CD14-positive monocyte (primary cell): ENCODE measurements at regions not wholly inside any gene's neighbourhood (a gene's known extent, or its start where the extent isn't known, plus 50 kb on each side); places are given as distances from the start of the nearest gene placed in this dataset.

ENCODE experiments used
- DNase-seq, 3 donors: peaks; one replicate each; pipeline ENCODE4 v3.0.0-alpha.2; 2011 to 2022
- H2AFZ ChIP-seq: 2 replicates; pipeline ENCODE4 v1.6.0; 2012; ENCODE audit warnings: mild to moderate bottlenecking, low read depth, low read length, inconsistent platforms; ENCODE audit not compliant: insufficient read depth, poor library complexity, severe bottlenecking
- H3K27ac ChIP-seq, 2 donors: 1 replicate in 1 of 2; 2 replicates in 1 of 2; pipeline ENCODE4 v1.5.1; 2012 to 2013; ENCODE audit warnings: low read length in 2 of 2, control low read depth in 1 of 2, inconsistent platforms in 1 of 2, low read depth in 1 of 2, mild to moderate bottlenecking in 1 of 2
- H3K27me3 ChIP-seq, 2 donors: one replicate each; pipeline versions ENCODE4 v1.6.0 to v1.6.1; 2011 to 2013; ENCODE audit warnings: low read length in 2 of 2; ENCODE audit not compliant: control insufficient read depth in 2 of 2, insufficient read depth in 2 of 2
- H3K36me3 ChIP-seq, 2 donors: replicated peaks in 1 of 2; 1 replicate in 1 of 2; 2 replicates in 1 of 2; pipeline versions ENCODE4 v1.5.1 to v1.6.1; 2012 to 2013; ENCODE audit warnings: low read length in 2 of 2, control low read depth in 1 of 2, inconsistent platforms in 1 of 2, mild to moderate bottlenecking in 1 of 2; ENCODE audit not compliant: insufficient read depth in 2 of 2, control insufficient read depth in 1 of 2
- H3K4me1 ChIP-seq, 2 donors: 1 replicate in 1 of 2; 2 replicates in 1 of 2; pipeline versions ENCODE4 v1.5.1 to v1.6.1; 2012 to 2013; ENCODE audit warnings: low read length in 2 of 2, control low read depth in 1 of 2, inconsistent platforms in 1 of 2, mild to moderate bottlenecking in 1 of 2, moderate library complexity in 1 of 2; ENCODE audit not compliant: insufficient read depth in 2 of 2, control insufficient read depth in 1 of 2
- H3K4me2 ChIP-seq: replicated peaks from 2 replicates; pipeline ENCODE3; 2012; ENCODE audit warnings: low read length, moderate library complexity, mild to moderate bottlenecking; ENCODE audit not compliant: poor library complexity, severe bottlenecking; ENCODE audit errors: extremely low read depth
- H3K4me3 ChIP-seq, 3 experiments: fragments of 200-600 bp in 1 of 3; sonication (generic) in 1 of 3; replicated peaks in 1 of 3; 1 replicate in 2 of 3; 2 replicates in 1 of 3; pipeline ENCODE4 v1.5.1; 2011 to 2013; ENCODE audit warnings: low read length in 3 of 3, mild to moderate bottlenecking in 3 of 3, control low read depth in 2 of 3, low read depth in 2 of 3, inconsistent platforms in 1 of 3, moderate library complexity in 1 of 3
- H3K79me2 ChIP-seq: 2 replicates; pipeline ENCODE4 v1.6.0; 2012; ENCODE audit warnings: mild to moderate bottlenecking, control low read depth, inconsistent platforms, low read length, moderate library complexity; ENCODE audit not compliant: insufficient read depth
- H3K9ac ChIP-seq: 2 replicates; pipeline ENCODE4 v1.6.0; 2017; ENCODE audit warnings: low read length, mild to moderate bottlenecking; ENCODE audit not compliant: insufficient read depth, poor library complexity, severe bottlenecking
- H3K9me3 ChIP-seq, 2 donors: replicated peaks in 1 of 2; 1 replicate in 1 of 2; 2 replicates in 1 of 2; pipeline versions ENCODE4 v1.5.1 to v1.6.1; 2012 to 2013; ENCODE audit warnings: low read length in 2 of 2, control low read depth in 1 of 2; ENCODE audit not compliant: control insufficient read depth in 1 of 2, insufficient read depth in 1 of 2
- H4K20me1 ChIP-seq: 2 replicates; pipeline ENCODE4 v1.6.0; 2012; ENCODE audit warnings: mild to moderate bottlenecking, low read length, control low read depth, moderate library complexity; ENCODE audit not compliant: insufficient read depth
- H3K27ac Mint-ChIP-seq, 7 donors: one replicate each; pipeline ENCODE4 v1.8.0; 2020; ENCODE audit warnings: mild to moderate bottlenecking in 7 of 7, mixed read lengths in 7 of 7, moderate library complexity in 6 of 7, inconsistent platforms in 2 of 7
- H3K27me3 Mint-ChIP-seq, 3 donors: one replicate each; pipeline ENCODE4 v1.8.0; 2021 to 2022; ENCODE audit warnings: low read depth in 3 of 3, mild to moderate bottlenecking in 3 of 3, mixed read lengths in 3 of 3, moderate library complexity in 3 of 3, inconsistent platforms in 1 of 3
- H3K36me3 Mint-ChIP-seq, 2 donors: one replicate each; pipeline ENCODE4 v1.8.0; 2020; ENCODE audit warnings: mixed read lengths in 2 of 2, inconsistent platforms in 1 of 2, mild to moderate bottlenecking in 1 of 2
- H3K4me1 Mint-ChIP-seq: one replicate; pipeline ENCODE4 v1.8.0; 2020; ENCODE audit warnings: mild to moderate bottlenecking, mixed read lengths
- H3K4me3 Mint-ChIP-seq, 2 donors: one replicate each; pipeline ENCODE4 v1.8.0; 2020; ENCODE audit warnings: mild to moderate bottlenecking in 2 of 2, mixed read lengths in 2 of 2, moderate library complexity in 1 of 2
- H3K9me3 Mint-ChIP-seq, 7 donors: one replicate each; pipeline ENCODE4 v1.8.0; 2020 to 2022; ENCODE audit warnings: mixed read lengths in 7 of 7, mild to moderate bottlenecking in 6 of 7, moderate library complexity in 6 of 7, inconsistent platforms in 2 of 7
- WGBS: methylation state at CpG from one replicate; pipeline ENCODE4 v1.1.5; 2013; ENCODE audit warnings: missing lambda C conversion rate; ENCODE audit not compliant: insufficient coverage; 5-methylcytosine and 5-hydroxymethylcytosine counted together
- intact Hi-C, 2 donors: fragments of 100-400 bp; cut with micrococcal nuclease; formaldehyde crosslinking; loops; one replicate each; pipeline versions ENCODE4 v1.15.0 to v1.15.1; 2023
- TF ChIP-seq, protein P1 (sequence below): fragments of 200-600 bp; IDR thresholded peaks from one replicate; pipeline ENCODE4 v1.8.0; 2022; ENCODE audit warnings: antibody characterized with exemption, mild to moderate bottlenecking

DNA sequence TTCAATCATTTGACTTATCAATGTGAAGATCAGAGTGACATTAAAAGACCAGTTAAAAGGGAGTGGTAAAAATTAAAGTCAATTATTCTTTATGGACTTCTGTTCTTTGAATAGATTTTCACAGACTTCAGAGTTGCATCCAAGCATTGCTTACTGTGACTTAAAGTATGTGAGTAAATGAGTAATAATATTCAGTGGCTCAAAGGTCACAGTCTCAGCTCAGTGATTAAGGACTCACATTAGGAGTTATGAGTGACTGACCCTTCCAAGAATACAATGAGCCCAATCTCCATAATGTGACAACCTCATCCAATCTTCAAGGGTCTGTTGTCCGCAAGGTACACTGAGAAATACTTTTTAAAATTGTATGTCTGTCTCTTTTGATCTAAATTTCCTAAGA is 811.2 kb downstream of the BRINP1 start:
- no peak overlapping the region for H3K4me3 ChIP-seq
- intact Hi-C loops, result no loop called here
- no CpG with 5 or more reads among the region's 1 CpG for WGBS
- no peaks in the 10 kb centered on the region for H3K4me1 Mint-ChIP-seq
- H3K4me3 Mint-ChIP-seq, result no peak overlapping the region
- H3K27me3 Mint-ChIP-seq, result no peaks in the 10 kb centered on the region
- peaks cover 5 to 7% of the 10 kb centered on the region in 2 donors for H3K9me3 ChIP-seq
- no peaks in the 10 kb centered on the region for H3K79me2 ChIP-seq
- H4K20me1 ChIP-seq, result no peaks in the 10 kb centered on the region
- H3K36me3 ChIP-seq, result no peaks in the 10 kb centered on the region
- no peaks in the 10 kb centered on the region for H3K27me3 ChIP-seq
- H2AFZ ChIP-seq, result no peak overlapping the region
- H3K27ac Mint-ChIP-seq, result no peak overlapping the region
- no peaks in the 10 kb centered on the region for H3K36me3 Mint-ChIP-seq
- no peak overlapping the region for H3K9ac ChIP-seq
- peaks cover 0 to 5% (median 2%) of the 10 kb centered on the region in 7 donors for H3K9me3 Mint-ChIP-seq
- DNase-seq, result no peak
- no peaks in the 10 kb centered on the region for H3K4me1 ChIP-seq
- H3K27ac ChIP-seq, result no peak overlapping the region
- TF ChIP-seq, protein P1, sequence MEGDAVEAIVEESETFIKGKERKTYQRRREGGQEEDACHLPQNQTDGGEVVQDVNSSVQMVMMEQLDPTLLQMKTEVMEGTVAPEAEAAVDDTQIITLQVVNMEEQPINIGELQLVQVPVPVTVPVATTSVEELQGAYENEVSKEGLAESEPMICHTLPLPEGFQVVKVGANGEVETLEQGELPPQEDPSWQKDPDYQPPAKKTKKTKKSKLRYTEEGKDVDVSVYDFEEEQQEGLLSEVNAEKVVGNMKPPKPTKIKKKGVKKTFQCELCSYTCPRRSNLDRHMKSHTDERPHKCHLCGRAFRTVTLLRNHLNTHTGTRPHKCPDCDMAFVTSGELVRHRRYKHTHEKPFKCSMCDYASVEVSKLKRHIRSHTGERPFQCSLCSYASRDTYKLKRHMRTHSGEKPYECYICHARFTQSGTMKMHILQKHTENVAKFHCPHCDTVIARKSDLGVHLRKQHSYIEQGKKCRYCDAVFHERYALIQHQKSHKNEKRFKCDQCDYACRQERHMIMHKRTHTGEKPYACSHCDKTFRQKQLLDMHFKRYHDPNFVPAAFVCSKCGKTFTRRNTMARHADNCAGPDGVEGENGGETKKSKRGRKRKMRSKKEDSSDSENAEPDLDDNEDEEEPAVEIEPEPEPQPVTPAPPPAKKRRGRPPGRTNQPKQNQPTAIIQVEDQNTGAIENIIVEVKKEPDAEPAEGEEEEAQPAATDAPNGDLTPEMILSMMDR, result no peak
- no peak overlapping the region for H3K4me2 ChIP-seq

DNA sequence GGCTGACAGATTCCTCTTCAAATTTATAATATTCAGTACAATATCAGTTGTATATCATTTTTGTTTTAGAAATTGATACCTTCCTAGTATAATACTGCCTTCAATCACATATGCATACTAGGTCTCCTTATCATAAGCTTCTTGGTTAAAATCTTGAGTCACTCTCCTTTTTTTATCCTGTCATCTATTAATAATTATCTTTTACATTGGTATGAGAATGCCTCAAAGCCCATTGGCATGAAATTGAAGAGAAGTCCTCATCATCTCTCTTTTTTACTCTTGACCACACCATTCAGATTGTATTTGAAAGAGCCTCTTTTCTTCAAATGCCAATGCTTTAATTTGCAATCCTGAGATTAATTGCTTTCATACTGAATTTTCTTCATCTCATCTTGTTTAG is 810.3 kb downstream of the BRINP1 start:
- no peak overlapping the region for H3K4me3 Mint-ChIP-seq
- peaks cover 0 to 2% (median 0%) of the 10 kb centered on the region in 3 donors for H3K27me3 Mint-ChIP-seq
- no peak overlapping the region for H3K4me3 ChIP-seq
- H3K79me2 ChIP-seq, result no peaks in the 10 kb centered on the region
- H3K36me3 ChIP-seq, result no peaks in the 10 kb centered on the region
- no peaks in the 10 kb centered on the region for H3K4me1 ChIP-seq
- H3K9ac ChIP-seq, result no peak overlapping the region
- no peaks in the 10 kb centered on the region for H3K4me1 Mint-ChIP-seq
- no peaks in the 10 kb centered on the region for H3K36me3 Mint-ChIP-seq
- intact Hi-C loops, result no loop called here
- TF ChIP-seq, protein P1, result no peak
- no peak overlapping the region for H2AFZ ChIP-seq
- no peaks in the 10 kb centered on the region for H3K27me3 ChIP-seq
- H3K9me3 Mint-ChIP-seq, result peaks cover 0 to 5% (median 2%) of the 10 kb centered on the region in 7 donors
- no peak overlapping the region for H3K4me2 ChIP-seq
- peaks cover 5 to 7% of the 10 kb centered on the region in 2 donors for H3K9me3 ChIP-seq
- no peaks in the 10 kb centered on the region for H4K20me1 ChIP-seq
- H3K27ac ChIP-seq, result no peak overlapping the region
- H3K27ac Mint-ChIP-seq, result no peak overlapping the region
- no peak for DNase-seq
